Kidney epithelial cell (primary cell): ENCODE measurements at regions not wholly inside any gene's neighbourhood (a gene's known extent, or its start where the extent isn't known, plus 50 kb on each side); places are given as distances from the start of the nearest gene placed in this dataset.

Source experiments
- DNase-seq: peaks from one replicate; pipeline ENCODE4 v3.0.0-alpha.2; 2010; ENCODE audit warnings: low read depth
- H3K27me3 ChIP-seq: 2 replicates; pipeline ENCODE4 v1.6.0; 2011; ENCODE audit warnings: low read length; ENCODE audit not compliant: control insufficient read depth, insufficient read depth
- H3K36me3 ChIP-seq: 2 replicates; pipeline ENCODE4 v1.5.1; 2011; ENCODE audit warnings: low read length; ENCODE audit not compliant: control insufficient read depth, insufficient read depth
- H3K4me3 ChIP-seq: 2 replicates; pipeline ENCODE4 v1.5.1; 2011; ENCODE audit warnings: low read depth, mild to moderate bottlenecking, control low read depth, low read length
- CTCF ChIP-seq: IDR thresholded peaks from 2 replicates; pipeline ENCODE4 v1.5.1; 2011; ENCODE audit warnings: mild to moderate bottlenecking, moderate library complexity, low read length, control low read depth, inconsistent platforms; ENCODE audit not compliant: insufficient read depth, poor library complexity, severe bottlenecking

- no peak for TF ChIP-seq CTCF
- Histone ChIP-seq H3K27me3 (no peaks in the 10 kb centered on the region), H3K4me3 (no peak overlapping the region), H3K36me3 (no peaks in the 10 kb centered on the region)
- no peak for DNase-seq
These were observed 482.6 kb downstream of the EPM2A start for GRCh38 chr6:145252737-145253136.

- H3K27me3 ChIP-seq, result no peaks in the 10 kb centered on the region
- DNase-seq, result no peak
- no peaks in the 10 kb centered on the region for H3K36me3 ChIP-seq
- no peak for TF ChIP-seq CTCF
- no peak overlapping the region for H3K4me3 ChIP-seq
These were observed 480.5 kb downstream of the EPM2A start for GRCh38 chr6:145254649-145255401.

- no peak for TF ChIP-seq CTCF
- no peak overlapping the region for H3K4me3 ChIP-seq
- no peaks in the 10 kb centered on the region for H3K36me3 ChIP-seq
- no peaks in the 10 kb centered on the region for H3K27me3 ChIP-seq
- no peak for DNase-seq
These were observed 477.6 kb downstream of the EPM2A start for GRCh38 chr6:145257704-145258103.

- Histone ChIP-seq H3K4me3 (no peak overlapping the region), H3K27me3 (no peaks in the 10 kb centered on the region), H3K36me3 (no peaks in the 10 kb centered on the region)
- no peak for TF ChIP-seq CTCF
- no peak for DNase-seq
These were observed 477.2 kb downstream of the EPM2A start for GRCh38 chr6:145258122-145258521.

GRCh38 chr6:145260484-145261175 is 474.7 kb downstream of the EPM2A start:
- DNase-seq, result no peak
- H3K4me3 ChIP-seq, result no peak overlapping the region
- no peaks in the 10 kb centered on the region for H3K27me3 ChIP-seq
- H3K36me3 ChIP-seq, result no peaks in the 10 kb centered on the region
- TF ChIP-seq CTCF, result no peak
